Astrocyte (in vitro differentiated cells and primary cell): ENCODE measurements at regions not wholly inside any gene's neighbourhood (a gene's known extent, or its start where the extent isn't known, plus 50 kb on each side); places are given as distances from the start of the nearest gene placed in this dataset.
"Not testable (repeated sequence)": the region's sequence is repeated elsewhere in the genome, so short reads cannot be mapped to it uniquely, and the experiment has no call there.

ENCODE experiments used
- DNase-seq: peaks from one replicate; pipeline ENCODE4 v3.0.0-alpha.2; 2010; ENCODE audit warnings: low read depth
- FAIRE-seq: peaks from 2 replicates; lab custom pipeline; 2011; peaks lifted over from hg19 to GRCh38; lab: Jason Lieb, UNC
- H2AFZ ChIP-seq: 2 replicates; pipeline ENCODE4 v1.6.0; 2012; ENCODE audit warnings: low read depth, low read length, inconsistent platforms
- H3K27ac ChIP-seq: 2 replicates; pipeline ENCODE4 v1.5.1; 2011; ENCODE audit warnings: low read depth, low read length, inconsistent platforms
- H3K27me3 ChIP-seq: 2 replicates; pipeline ENCODE4 v1.6.0; 2011; ENCODE audit warnings: low read length, inconsistent platforms; ENCODE audit not compliant: insufficient read depth
- H3K36me3 ChIP-seq: 2 replicates; pipeline ENCODE4 v1.5.1; 2011; ENCODE audit warnings: low read length, inconsistent platforms; ENCODE audit not compliant: insufficient read depth
- H3K4me1 ChIP-seq: 2 replicates; pipeline ENCODE4 v1.5.1; 2011; ENCODE audit warnings: low read length, inconsistent platforms; ENCODE audit not compliant: insufficient read depth
- H3K4me2 ChIP-seq: 2 replicates; pipeline ENCODE4 v1.6.0; 2012; ENCODE audit warnings: low read length, inconsistent platforms
- H3K4me3 ChIP-seq: 2 replicates; pipeline ENCODE4 v1.5.1; 2011; ENCODE audit warnings: low read depth, mild to moderate bottlenecking, low read length, inconsistent platforms; ENCODE audit not compliant: insufficient read depth
- H3K79me2 ChIP-seq: 2 replicates; pipeline ENCODE4 v1.6.0; 2012; ENCODE audit warnings: mild to moderate bottlenecking, low read length, inconsistent platforms; ENCODE audit not compliant: insufficient read depth
- H3K9ac ChIP-seq: 2 replicates; pipeline ENCODE4 v1.6.0; 2012; ENCODE audit warnings: mild to moderate bottlenecking, low read length, inconsistent platforms
- H3K9me3 ChIP-seq: 2 replicates; pipeline ENCODE4 v1.5.1; 2012; ENCODE audit warnings: low read depth, mild to moderate bottlenecking, low read length, inconsistent platforms; ENCODE audit not compliant: insufficient read depth
- H4K20me1 ChIP-seq: 2 replicates; pipeline ENCODE4 v1.6.0; 2012; ENCODE audit warnings: low read length, inconsistent platforms; ENCODE audit not compliant: insufficient read depth
- H3K27ac Mint-ChIP-seq: one replicate; pipeline ENCODE4 v1.8.0; 2021; ENCODE audit warnings: mild to moderate bottlenecking, mixed read lengths; ENCODE audit not compliant: unreplicated experiment
- H3K27me3 Mint-ChIP-seq: one replicate; pipeline ENCODE4 v1.8.0; 2021; ENCODE audit warnings: low read depth, mixed read lengths; ENCODE audit not compliant: unreplicated experiment
- H3K36me3 Mint-ChIP-seq: one replicate; pipeline ENCODE4 v1.8.0; 2021; ENCODE audit warnings: low read depth, mixed read lengths; ENCODE audit not compliant: unreplicated experiment
- H3K4me1 Mint-ChIP-seq: one replicate; pipeline ENCODE4 v1.8.0; 2021; ENCODE audit warnings: low read depth, mixed read lengths; ENCODE audit not compliant: unreplicated experiment
- H3K4me3 Mint-ChIP-seq: one replicate; pipeline ENCODE4 v1.8.0; 2021; ENCODE audit warnings: mild to moderate bottlenecking, moderate library complexity, mixed read lengths; ENCODE audit not compliant: unreplicated experiment
- H3K9me3 Mint-ChIP-seq: one replicate; pipeline ENCODE4 v1.8.0; 2021; ENCODE audit warnings: mild to moderate bottlenecking, mixed read lengths; ENCODE audit not compliant: unreplicated experiment
- CTCF ChIP-seq: IDR thresholded peaks from 2 replicates; pipeline ENCODE4 v1.5.1; 2011; ENCODE audit warnings: low read depth, mild to moderate bottlenecking, inconsistent platforms, low read length, moderate library complexity; ENCODE audit not compliant: insufficient read depth
- EZH2 ChIP-seq: IDR thresholded peaks from 2 replicates; pipeline ENCODE4 v1.6.1; 2012; ENCODE audit warnings: mild to moderate bottlenecking, low read length, inconsistent platforms; ENCODE audit not compliant: insufficient read depth

- H3K4me1 ChIP-seq, H3K36me3 Mint-ChIP-seq, FAIRE-seq, H3K27me3 ChIP-seq, H3K27me3 Mint-ChIP-seq, H3K36me3 ChIP-seq, H3K27ac Mint-ChIP-seq, H3K9me3 Mint-ChIP-seq, H3K9ac ChIP-seq, H3K4me3 ChIP-seq, DNase-seq, H3K4me2 ChIP-seq, H3K27ac ChIP-seq, H2AFZ ChIP-seq, H3K9me3 ChIP-seq: not testable (repeated sequence)
- Mint-ChIP-seq H3K4me3 (peak overlapping the region; percentile 35), H3K4me1 (peaks cover 11% of the 10 kb centered on the region)
- Histone ChIP-seq H4K20me1 (peaks cover 12% of the 10 kb centered on the region), H3K79me2 (peaks cover 43% of the 10 kb centered on the region)
Measured at GRCh38 chr22:22300946-22301345, 56.4 kb downstream of the VPREB1 start.

- H3K9ac ChIP-seq = no peak overlapping the region
- Mint-ChIP-seq H3K9me3 (no peaks in the 10 kb centered on the region), H3K4me1 (no peaks in the 10 kb centered on the region), H3K27me3 (no peaks in the 10 kb centered on the region), H3K4me3 (no peak overlapping the region), H3K27ac (no peak overlapping the region), H3K36me3 (peaks cover 9% of the 10 kb centered on the region)
- no peak overlapping the region for H3K27ac ChIP-seq
- no peak for TF ChIP-seq CTCF
- no peak for TF ChIP-seq EZH2
- H3K27me3 ChIP-seq = no peaks in the 10 kb centered on the region
- no peak overlapping the region for H3K4me3 ChIP-seq
- FAIRE-seq (no peak), DNase-seq (no peak)
- H2AFZ ChIP-seq = no peak overlapping the region
- peaks cover 9% of the 10 kb centered on the region for H3K36me3 ChIP-seq
- H3K4me2 ChIP-seq = no peak overlapping the region
- H3K9me3 ChIP-seq = no peaks in the 10 kb centered on the region
- peaks cover 5% of the 10 kb centered on the region for H3K79me2 ChIP-seq
- peaks cover 40% of the 10 kb centered on the region for H4K20me1 ChIP-seq
- H3K4me1 ChIP-seq = no peaks in the 10 kb centered on the region
Measured at GRCh38 chr22:22316589-22316988, 72.0 kb downstream of the VPREB1 start.

GRCh38 chr22:22318723-22319465 is 74.3 kb downstream of the VPREB1 start:
- H3K36me3 Mint-ChIP-seq = peaks cover 9% of the 10 kb centered on the region
- H3K9me3 Mint-ChIP-seq = no peaks in the 10 kb centered on the region
- peaks cover 9% of the 10 kb centered on the region for H3K36me3 ChIP-seq
- DNase-seq (no peak), FAIRE-seq (no peak)
- H3K4me1 Mint-ChIP-seq = no peaks in the 10 kb centered on the region
- H3K27ac Mint-ChIP-seq = no peak overlapping the region
- no peaks in the 10 kb centered on the region for H3K27me3 Mint-ChIP-seq
- no peak overlapping the region for H3K9ac ChIP-seq
- H3K4me2 ChIP-seq = no peak overlapping the region
- no peak overlapping the region for H2AFZ ChIP-seq
- no peak for TF ChIP-seq CTCF
- no peak for TF ChIP-seq EZH2
- no peak overlapping the region for H3K27ac ChIP-seq
- H3K79me2 ChIP-seq = peaks cover 5% of the 10 kb centered on the region
- H3K4me3 Mint-ChIP-seq = no peak overlapping the region
- H3K9me3 ChIP-seq = no peaks in the 10 kb centered on the region
- no peaks in the 10 kb centered on the region for H3K4me1 ChIP-seq
- no peaks in the 10 kb centered on the region for H3K27me3 ChIP-seq
- H4K20me1 ChIP-seq = peaks cover 40% of the 10 kb centered on the region
- no peak overlapping the region for H3K4me3 ChIP-seq
